Spleen (tissue), 11 donors: ENCODE measurements at regions not wholly inside any gene's neighbourhood (a gene's known extent, or its start where the extent isn't known, plus 50 kb on each side); places are given as distances from the start of the nearest gene placed in this dataset.

ENCODE experiments used
- DNase-seq: peaks from one replicate; pipeline ENCODE4 v3.0.0-alpha.2; 2020
- H3K27ac ChIP-seq, 8 donors: fragments of 200-600 bp; sonication (generic) in 7 of 8; 1 replicate in 4 of 8; 2 replicates in 4 of 8; pipeline versions ENCODE4 v1.5.0 to v1.8.0; 2016 to 2021; ENCODE audit warnings: inconsistent platforms in 4 of 8, mild to moderate bottlenecking in 4 of 8, moderate library complexity in 1 of 8
- H3K27me3 ChIP-seq, 7 donors: fragments of 200-600 bp; sonication (generic) in 6 of 7; replicated peaks in 1 of 7; 1 replicate in 4 of 7; 2 replicates in 3 of 7; pipeline versions ENCODE4 v1.5.0 to v1.8.0; 2016 to 2021; ENCODE audit warnings: inconsistent platforms in 3 of 7, mild to moderate bottlenecking in 1 of 7
- H3K36me3 ChIP-seq, 6 donors: fragments of 200-600 bp; sonication (generic) in 5 of 6; 1 replicate in 4 of 6; 2 replicates in 2 of 6; pipeline versions ENCODE4 v1.5.0 to v1.8.0; 2016 to 2021; ENCODE audit warnings: inconsistent platforms in 2 of 6
- H3K4me1 ChIP-seq, 6 donors: fragments of 200-600 bp; sonication (generic) in 5 of 6; 1 replicate in 3 of 6; 2 replicates in 3 of 6; pipeline versions ENCODE4 v1.5.0 to v1.8.0; 2016 to 2021; ENCODE audit warnings: inconsistent platforms in 3 of 6
- H3K4me3 ChIP-seq, 8 donors: fragments of 200-600 bp; sonication (generic) in 7 of 8; 1 replicate in 4 of 8; 2 replicates in 4 of 8; pipeline versions ENCODE4 v1.5.0 to v1.8.0; 2016 to 2021; ENCODE audit warnings: inconsistent platforms in 4 of 8, mild to moderate bottlenecking in 4 of 8, moderate library complexity in 2 of 8
- H3K9me3 ChIP-seq, 8 donors: fragments of 200-600 bp; sonication (generic) in 7 of 8; 1 replicate in 4 of 8; 2 replicates in 4 of 8; pipeline versions ENCODE4 v1.5.0 to v1.8.0; 2016 to 2021; ENCODE audit warnings: inconsistent platforms in 4 of 8
- POLR2A ChIP-seq, 3 donors: fragments of 450-650 bp; IDR thresholded peaks; one replicate each; pipeline ENCODE4 v1.5.1; 2017; ENCODE audit warnings: antibody characterized with exemption in 3 of 3, mild to moderate bottlenecking in 1 of 3
- POLR2AphosphoS5 ChIP-seq, 3 donors: sonication (generic); formaldehyde crosslinking; IDR thresholded peaks; one replicate each; pipeline ENCODE4 v1.5.1; 2017; ENCODE audit warnings: antibody characterized with exemption in 3 of 3
- WGBS, 5 donors: extraction: QIAGEN DNeasy Blood & Tissue Kit in 3 of 5; methylation state at CpG; one replicate each; pipeline versions ENCODE4 v1.1.5 to v1.1.7; 2013 to 2018; 5-methylcytosine and 5-hydroxymethylcytosine counted together
- intact Hi-C: fragments of 100-400 bp; cut with DNase I; formaldehyde crosslinking; loops from one replicate; pipeline ENCODE4 v1.15.0; 2023; ENCODE audit warnings: low total_unique reads
- TF ChIP-seq, protein P1 (sequence below), 11 experiments: fragments of 200-600 bp in 7 of 11; fragments of 450-650 bp in 4 of 11; sonication (generic) in 4 of 11; IDR thresholded peaks in 8 of 11; conservative IDR thresholded peaks in 3 of 11; 1 replicate in 7 of 11; 2 replicates in 4 of 11; pipeline versions ENCODE4 v1.4.0 to v1.8.0; 2016 to 2021; ENCODE audit warnings: antibody characterized with exemption in 11 of 11, inconsistent platforms in 4 of 11, mild to moderate bottlenecking in 1 of 11
- donor health status: healthy with polysubstance abuse.
- donor health status: DM: no; HTN: no; CAD: no; lungs with moderate emphysema.
- donor health status: DM: no; HTN: no; CAD: no.
- donor health status: Bipolar disorder and iron deficiency.
- donor health status: healthy.
- donor health status: DM: no; HTN: no; CAD: no.
- donor health status: DM: yes; HTN: yes; CAD: no.

DNA sequence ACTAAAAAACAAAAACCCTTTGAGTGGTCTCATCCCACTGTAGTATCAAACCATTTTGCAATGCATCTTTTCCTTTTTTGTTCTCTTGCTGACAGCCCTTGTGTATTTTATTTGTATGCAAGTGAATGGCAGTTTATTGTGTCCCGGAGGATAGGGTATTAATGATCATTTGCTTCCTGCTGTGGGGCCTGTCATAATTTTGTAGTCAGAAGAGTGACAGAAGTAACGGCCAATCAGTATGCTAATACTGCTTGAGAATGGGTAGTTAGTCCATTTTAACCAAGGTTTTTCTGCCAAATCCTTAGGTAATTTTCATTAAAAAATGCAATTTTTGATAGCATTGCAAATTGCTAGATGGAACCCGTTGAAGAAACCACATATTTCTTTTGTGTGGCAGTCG, 75.5 kb upstream of the PLSCR5 start:
- 70 to 77% (median 75%) methylated on average over 4 of the region's 4 CpGs for WGBS, 5 donors
- Histone ChIP-seq H3K27ac (no peak overlapping the region), H3K4me1 (no peaks in the 10 kb centered on the region), H3K9me3 (no peaks in the 10 kb centered on the region), H3K27me3 (no peaks in the 10 kb centered on the region), H3K36me3 (no peaks in the 10 kb centered on the region), H3K4me3 (no peak overlapping the region)
- intact Hi-C loops: no loop called here
- no peak for TF ChIP-seq POLR2AphosphoS5 (IDR thresholded peaks at IDR 0.05)
- no peak for DNase-seq

DNA sequence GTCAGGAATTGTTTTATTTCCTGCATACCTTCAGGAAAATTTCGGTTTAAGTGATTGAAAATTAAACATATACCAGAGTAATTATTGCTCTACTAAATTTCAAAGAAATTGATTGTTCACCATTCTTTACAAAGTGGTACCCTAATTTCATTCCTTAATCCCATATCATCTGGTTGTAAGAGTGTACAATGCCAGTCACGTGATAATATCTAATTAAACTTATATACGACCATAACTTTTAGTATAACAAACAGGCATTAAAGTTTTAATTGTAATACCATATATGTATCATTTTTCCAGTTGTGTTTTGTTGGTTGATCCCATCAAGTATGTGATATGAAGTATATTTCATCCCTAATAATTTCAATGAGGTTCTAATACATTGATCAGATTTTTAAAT, 74.8 kb upstream of the PLSCR5 start:
- no peak for DNase-seq
- no peaks in the 10 kb centered on the region for H3K36me3 ChIP-seq
- H3K4me3 ChIP-seq: no peak overlapping the region
- H3K9me3 ChIP-seq: no peaks in the 10 kb centered on the region
- no peaks in the 10 kb centered on the region for H3K27me3 ChIP-seq
- H3K27ac ChIP-seq: no peak overlapping the region
- H3K4me1 ChIP-seq: no peaks in the 10 kb centered on the region
- WGBS, 5 donors: 64 to 82% (median 73%) methylated on average over 3 of the region's 3 CpGs
- TF ChIP-seq POLR2AphosphoS5 (IDR thresholded peaks at IDR 0.05) (no peak), POLR2A (IDR thresholded peaks at IDR 0.05) (no peak)
- TF ChIP-seq, protein P1, sequence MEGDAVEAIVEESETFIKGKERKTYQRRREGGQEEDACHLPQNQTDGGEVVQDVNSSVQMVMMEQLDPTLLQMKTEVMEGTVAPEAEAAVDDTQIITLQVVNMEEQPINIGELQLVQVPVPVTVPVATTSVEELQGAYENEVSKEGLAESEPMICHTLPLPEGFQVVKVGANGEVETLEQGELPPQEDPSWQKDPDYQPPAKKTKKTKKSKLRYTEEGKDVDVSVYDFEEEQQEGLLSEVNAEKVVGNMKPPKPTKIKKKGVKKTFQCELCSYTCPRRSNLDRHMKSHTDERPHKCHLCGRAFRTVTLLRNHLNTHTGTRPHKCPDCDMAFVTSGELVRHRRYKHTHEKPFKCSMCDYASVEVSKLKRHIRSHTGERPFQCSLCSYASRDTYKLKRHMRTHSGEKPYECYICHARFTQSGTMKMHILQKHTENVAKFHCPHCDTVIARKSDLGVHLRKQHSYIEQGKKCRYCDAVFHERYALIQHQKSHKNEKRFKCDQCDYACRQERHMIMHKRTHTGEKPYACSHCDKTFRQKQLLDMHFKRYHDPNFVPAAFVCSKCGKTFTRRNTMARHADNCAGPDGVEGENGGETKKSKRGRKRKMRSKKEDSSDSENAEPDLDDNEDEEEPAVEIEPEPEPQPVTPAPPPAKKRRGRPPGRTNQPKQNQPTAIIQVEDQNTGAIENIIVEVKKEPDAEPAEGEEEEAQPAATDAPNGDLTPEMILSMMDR (IDR thresholded peaks at IDR 0.05 in 8 of 11, conservative IDR thresholded peaks at IDR 0.05 in 3 of 11): no peak
- intact Hi-C loops: no loop called here

DNA sequence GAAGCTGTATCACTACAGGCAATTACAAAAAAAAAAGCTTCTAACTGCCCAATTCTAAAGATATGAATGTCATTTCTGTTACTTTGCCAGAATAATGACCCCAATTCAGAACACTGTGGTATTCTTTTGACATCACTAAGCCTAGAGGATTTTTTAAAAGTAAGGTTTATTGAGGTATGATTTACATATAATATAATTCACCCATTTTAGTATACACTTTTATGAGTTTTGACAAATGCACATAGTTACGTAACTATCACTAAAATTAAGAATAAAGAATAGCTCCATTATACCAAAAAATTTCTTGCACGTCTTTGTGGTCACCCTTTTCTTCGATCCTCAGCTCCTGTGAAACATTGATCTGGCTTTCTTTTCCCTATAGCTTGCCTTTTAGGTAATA, 74.0 kb upstream of the PLSCR5 start:
- Histone ChIP-seq H3K4me1 (no peaks in the 10 kb centered on the region), H3K9me3 (no peaks in the 10 kb centered on the region), H3K27me3 (no peaks in the 10 kb centered on the region), H3K4me3 (no peak overlapping the region), H3K27ac (no peak overlapping the region), H3K36me3 (no peaks in the 10 kb centered on the region)
- DNase-seq: no peak
- intact Hi-C loops: no loop called here
- TF ChIP-seq, protein P1 (IDR thresholded peaks at IDR 0.05 in 8 of 11, conservative IDR thresholded peaks at IDR 0.05 in 3 of 11): no peak
- no peak for TF ChIP-seq POLR2AphosphoS5 (IDR thresholded peaks at IDR 0.05)
- TF ChIP-seq POLR2A (IDR thresholded peaks at IDR 0.05): no peak
- 66 to 90% (median 81%) methylated on average over 3 of the region's 3 CpGs for whole genome bisulfite sequencing, 5 donors

DNA sequence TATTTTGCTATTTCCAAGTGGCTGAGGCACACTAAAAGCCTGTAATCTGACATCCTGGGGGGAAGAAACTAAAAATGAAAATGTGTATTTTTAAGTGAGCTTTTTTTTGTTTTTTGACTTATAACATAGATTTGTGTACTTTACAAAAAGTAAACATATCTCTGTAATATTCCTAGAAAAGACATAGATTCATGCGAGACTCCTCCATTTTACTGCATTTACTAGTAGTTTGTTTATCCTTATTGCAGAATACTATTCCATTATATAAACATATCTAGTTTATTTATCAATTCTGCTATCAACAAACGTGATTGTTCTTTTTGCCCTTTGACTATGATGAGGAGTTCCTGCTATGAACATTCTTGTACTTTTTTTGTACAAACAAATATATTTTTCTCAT, 67.8 kb upstream of the PLSCR5 start:
- intact Hi-C loops: no loop called here
- H3K4me1 ChIP-seq: no peaks in the 10 kb centered on the region

More for the DNA sequence above, 67.8 kb upstream of the PLSCR5 start:
- Histone ChIP-seq H3K27me3 (no peaks in the 10 kb centered on the region), H3K36me3 (no peaks in the 10 kb centered on the region), H3K27ac (no peak overlapping the region), H3K4me3 (no peak overlapping the region), H3K9me3 (no peaks in the 10 kb centered on the region)
- 72 to 83% (median 75%) methylated on average over 2 of the region's 2 CpGs for whole genome bisulfite sequencing, 5 donors
- TF ChIP-seq, protein P1 (IDR thresholded peaks at IDR 0.05 in 8 of 11, conservative IDR thresholded peaks at IDR 0.05 in 3 of 11): no peak
- TF ChIP-seq POLR2AphosphoS5 (IDR thresholded peaks at IDR 0.05) (no peak), POLR2A (IDR thresholded peaks at IDR 0.05) (no peak)
- DNase-seq: no peak
